CD14-positive monocyte (primary cell): ENCODE measurements at regions not wholly inside any gene's neighbourhood (a gene's known extent, or its start where the extent isn't known, plus 50 kb on each side); places are given as distances from the start of the nearest gene placed in this dataset.

Experiments
- DNase-seq, 3 donors: peaks; one replicate each; pipeline ENCODE4 v3.0.0-alpha.2; 2011 to 2022
- H2AFZ ChIP-seq: 2 replicates; pipeline ENCODE4 v1.6.0; 2012; ENCODE audit warnings: mild to moderate bottlenecking, low read depth, low read length, inconsistent platforms; ENCODE audit not compliant: insufficient read depth, poor library complexity, severe bottlenecking
- H3K27ac ChIP-seq, 2 donors: 1 replicate in 1 of 2; 2 replicates in 1 of 2; pipeline ENCODE4 v1.5.1; 2012 to 2013; ENCODE audit warnings: low read length in 2 of 2, control low read depth in 1 of 2, inconsistent platforms in 1 of 2, low read depth in 1 of 2, mild to moderate bottlenecking in 1 of 2
- H3K27me3 ChIP-seq, 2 donors: one replicate each; pipeline versions ENCODE4 v1.6.0 to v1.6.1; 2011 to 2013; ENCODE audit warnings: low read length in 2 of 2; ENCODE audit not compliant: control insufficient read depth in 2 of 2, insufficient read depth in 2 of 2
- H3K36me3 ChIP-seq, 2 donors: replicated peaks in 1 of 2; 1 replicate in 1 of 2; 2 replicates in 1 of 2; pipeline versions ENCODE4 v1.5.1 to v1.6.1; 2012 to 2013; ENCODE audit warnings: low read length in 2 of 2, control low read depth in 1 of 2, inconsistent platforms in 1 of 2, mild to moderate bottlenecking in 1 of 2; ENCODE audit not compliant: insufficient read depth in 2 of 2, control insufficient read depth in 1 of 2
- H3K4me1 ChIP-seq, 2 donors: 1 replicate in 1 of 2; 2 replicates in 1 of 2; pipeline versions ENCODE4 v1.5.1 to v1.6.1; 2012 to 2013; ENCODE audit warnings: low read length in 2 of 2, control low read depth in 1 of 2, inconsistent platforms in 1 of 2, mild to moderate bottlenecking in 1 of 2, moderate library complexity in 1 of 2; ENCODE audit not compliant: insufficient read depth in 2 of 2, control insufficient read depth in 1 of 2
- H3K4me2 ChIP-seq: replicated peaks from 2 replicates; pipeline ENCODE3; 2012; ENCODE audit warnings: low read length, moderate library complexity, mild to moderate bottlenecking; ENCODE audit not compliant: poor library complexity, severe bottlenecking; ENCODE audit errors: extremely low read depth
- H3K4me3 ChIP-seq, 3 experiments: fragments of 200-600 bp in 1 of 3; sonication (generic) in 1 of 3; replicated peaks in 1 of 3; 1 replicate in 2 of 3; 2 replicates in 1 of 3; pipeline ENCODE4 v1.5.1; 2011 to 2013; ENCODE audit warnings: low read length in 3 of 3, mild to moderate bottlenecking in 3 of 3, control low read depth in 2 of 3, low read depth in 2 of 3, inconsistent platforms in 1 of 3, moderate library complexity in 1 of 3
- H3K79me2 ChIP-seq: 2 replicates; pipeline ENCODE4 v1.6.0; 2012; ENCODE audit warnings: mild to moderate bottlenecking, control low read depth, inconsistent platforms, low read length, moderate library complexity; ENCODE audit not compliant: insufficient read depth
- H3K9ac ChIP-seq: 2 replicates; pipeline ENCODE4 v1.6.0; 2017; ENCODE audit warnings: low read length, mild to moderate bottlenecking; ENCODE audit not compliant: insufficient read depth, poor library complexity, severe bottlenecking
- H3K9me3 ChIP-seq, 2 donors: replicated peaks in 1 of 2; 1 replicate in 1 of 2; 2 replicates in 1 of 2; pipeline versions ENCODE4 v1.5.1 to v1.6.1; 2012 to 2013; ENCODE audit warnings: low read length in 2 of 2, control low read depth in 1 of 2; ENCODE audit not compliant: control insufficient read depth in 1 of 2, insufficient read depth in 1 of 2
- H4K20me1 ChIP-seq: 2 replicates; pipeline ENCODE4 v1.6.0; 2012; ENCODE audit warnings: mild to moderate bottlenecking, low read length, control low read depth, moderate library complexity; ENCODE audit not compliant: insufficient read depth
- H3K27ac Mint-ChIP-seq, 7 donors: one replicate each; pipeline ENCODE4 v1.8.0; 2020; ENCODE audit warnings: mild to moderate bottlenecking in 7 of 7, mixed read lengths in 7 of 7, moderate library complexity in 6 of 7, inconsistent platforms in 2 of 7
- H3K27me3 Mint-ChIP-seq, 3 donors: one replicate each; pipeline ENCODE4 v1.8.0; 2021 to 2022; ENCODE audit warnings: low read depth in 3 of 3, mild to moderate bottlenecking in 3 of 3, mixed read lengths in 3 of 3, moderate library complexity in 3 of 3, inconsistent platforms in 1 of 3
- H3K36me3 Mint-ChIP-seq, 2 donors: one replicate each; pipeline ENCODE4 v1.8.0; 2020; ENCODE audit warnings: mixed read lengths in 2 of 2, inconsistent platforms in 1 of 2, mild to moderate bottlenecking in 1 of 2
- H3K4me1 Mint-ChIP-seq: one replicate; pipeline ENCODE4 v1.8.0; 2020; ENCODE audit warnings: mild to moderate bottlenecking, mixed read lengths
- H3K4me3 Mint-ChIP-seq, 2 donors: one replicate each; pipeline ENCODE4 v1.8.0; 2020; ENCODE audit warnings: mild to moderate bottlenecking in 2 of 2, mixed read lengths in 2 of 2, moderate library complexity in 1 of 2
- H3K9me3 Mint-ChIP-seq, 7 donors: one replicate each; pipeline ENCODE4 v1.8.0; 2020 to 2022; ENCODE audit warnings: mixed read lengths in 7 of 7, mild to moderate bottlenecking in 6 of 7, moderate library complexity in 6 of 7, inconsistent platforms in 2 of 7
- WGBS: methylation state at CpG from one replicate; pipeline ENCODE4 v1.1.5; 2013; ENCODE audit warnings: missing lambda C conversion rate; ENCODE audit not compliant: insufficient coverage; 5-methylcytosine and 5-hydroxymethylcytosine counted together
- intact Hi-C, 2 donors: fragments of 100-400 bp; cut with micrococcal nuclease; formaldehyde crosslinking; loops; one replicate each; pipeline versions ENCODE4 v1.15.0 to v1.15.1; 2023
- TF ChIP-seq, protein P1 (sequence below): fragments of 200-600 bp; IDR thresholded peaks from one replicate; pipeline ENCODE4 v1.8.0; 2022; ENCODE audit warnings: antibody characterized with exemption, mild to moderate bottlenecking

- peak; percentile 4 to 20 (median 10) for DNase-seq
- no peaks in the 10 kb centered on the region for H3K79me2 ChIP-seq
- H3K27me3 Mint-ChIP-seq, result peaks cover 0 to 1% (median 0%) of the 10 kb centered on the region in 3 donors
- H3K9me3 ChIP-seq, result no peaks in the 10 kb centered on the region
- H3K9ac ChIP-seq, result no peak overlapping the region
- WGBS, result 95% methylated on average over 2 of the region's 2 CpGs
- H3K36me3 Mint-ChIP-seq, result no peaks in the 10 kb centered on the region
- H3K4me3 Mint-ChIP-seq, result no peak overlapping the region
- H3K9me3 Mint-ChIP-seq, result peaks cover 0 to 5% (median 1%) of the 10 kb centered on the region in 7 donors
- H3K4me2 ChIP-seq, result no peak overlapping the region
- no peak overlapping the region for H3K4me3 ChIP-seq
- TF ChIP-seq, protein P1, sequence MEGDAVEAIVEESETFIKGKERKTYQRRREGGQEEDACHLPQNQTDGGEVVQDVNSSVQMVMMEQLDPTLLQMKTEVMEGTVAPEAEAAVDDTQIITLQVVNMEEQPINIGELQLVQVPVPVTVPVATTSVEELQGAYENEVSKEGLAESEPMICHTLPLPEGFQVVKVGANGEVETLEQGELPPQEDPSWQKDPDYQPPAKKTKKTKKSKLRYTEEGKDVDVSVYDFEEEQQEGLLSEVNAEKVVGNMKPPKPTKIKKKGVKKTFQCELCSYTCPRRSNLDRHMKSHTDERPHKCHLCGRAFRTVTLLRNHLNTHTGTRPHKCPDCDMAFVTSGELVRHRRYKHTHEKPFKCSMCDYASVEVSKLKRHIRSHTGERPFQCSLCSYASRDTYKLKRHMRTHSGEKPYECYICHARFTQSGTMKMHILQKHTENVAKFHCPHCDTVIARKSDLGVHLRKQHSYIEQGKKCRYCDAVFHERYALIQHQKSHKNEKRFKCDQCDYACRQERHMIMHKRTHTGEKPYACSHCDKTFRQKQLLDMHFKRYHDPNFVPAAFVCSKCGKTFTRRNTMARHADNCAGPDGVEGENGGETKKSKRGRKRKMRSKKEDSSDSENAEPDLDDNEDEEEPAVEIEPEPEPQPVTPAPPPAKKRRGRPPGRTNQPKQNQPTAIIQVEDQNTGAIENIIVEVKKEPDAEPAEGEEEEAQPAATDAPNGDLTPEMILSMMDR, result no peak
- no peaks in the 10 kb centered on the region for H4K20me1 ChIP-seq
- peaks cover 10% of the 10 kb centered on the region for H3K4me1 Mint-ChIP-seq
- no peak overlapping the region for H2AFZ ChIP-seq
- H3K27ac Mint-ChIP-seq, result peak overlapping the region in 1 of 7 donors; percentile 34
- no peak overlapping the region for H3K27ac ChIP-seq
- intact Hi-C loops, result no loop called here
- H3K36me3 ChIP-seq, result no peaks in the 10 kb centered on the region
- peaks cover 0 to 7% of the 10 kb centered on the region in 2 donors for H3K4me1 ChIP-seq
- H3K27me3 ChIP-seq, result no peaks in the 10 kb centered on the region
These were observed 652.4 kb upstream of the MEF2C start for GRCh38 chr5:89535411-89535810.

DNA sequence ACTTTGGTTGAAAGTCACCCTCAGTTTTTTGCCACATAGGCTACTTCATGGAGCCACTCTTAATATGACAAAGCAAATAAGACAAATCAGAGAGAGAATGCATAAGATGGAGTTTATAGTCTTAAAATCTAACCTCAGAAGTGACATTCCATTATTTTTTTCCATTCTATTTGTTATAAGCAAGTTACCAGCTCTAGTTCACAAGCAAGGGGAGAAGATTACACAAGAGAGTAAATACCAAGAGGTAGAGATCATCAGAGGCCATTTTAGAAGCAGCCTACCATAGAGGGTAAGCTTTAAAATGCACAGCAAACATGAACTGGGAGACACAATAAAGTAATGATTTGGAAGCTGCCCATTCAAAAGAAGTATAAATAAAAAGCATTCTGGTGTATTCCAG lies 651.3 kb upstream of the MEF2C start:
- peak overlapping the region; percentile 4 for H2AFZ ChIP-seq
- TF ChIP-seq, protein P1, result no peak
- peaks cover 0 to 7% of the 10 kb centered on the region in 2 donors for H3K4me1 ChIP-seq
- intact Hi-C loops, result no loop called here
- Mint-ChIP-seq H3K36me3 (no peaks in the 10 kb centered on the region), H3K4me3 (no peak overlapping the region), H3K27me3 (peaks cover 0 to 1% (median 0%) of the 10 kb centered on the region in 3 donors), H3K27ac (no peak overlapping the region), H3K4me1 (peaks cover 10% of the 10 kb centered on the region), H3K9me3 (peaks cover 0 to 5% (median 0%) of the 10 kb centered on the region in 7 donors)
- H3K36me3 ChIP-seq, result no peaks in the 10 kb centered on the region
- H3K4me2 ChIP-seq, result no peak overlapping the region
- H3K4me3 ChIP-seq, result no peak overlapping the region
- no peaks in the 10 kb centered on the region for H3K79me2 ChIP-seq
- no peaks in the 10 kb centered on the region for H3K27me3 ChIP-seq
- DNase-seq, result no peak
- H3K9me3 ChIP-seq, result no peaks in the 10 kb centered on the region
- no peak overlapping the region for H3K27ac ChIP-seq
- no peak overlapping the region for H3K9ac ChIP-seq
- H4K20me1 ChIP-seq, result no peaks in the 10 kb centered on the region
